ENCODE measurements at regions not wholly inside any gene's neighbourhood (a gene's known extent, or its start where the extent isn't known, plus 50 kb on each side); places are given as distances from the start of the nearest gene placed in this dataset.
"Not testable (repeated sequence)": the region's sequence is repeated elsewhere in the genome, so short reads cannot be mapped to it uniquely, and the experiment has no call there.

DNA sequence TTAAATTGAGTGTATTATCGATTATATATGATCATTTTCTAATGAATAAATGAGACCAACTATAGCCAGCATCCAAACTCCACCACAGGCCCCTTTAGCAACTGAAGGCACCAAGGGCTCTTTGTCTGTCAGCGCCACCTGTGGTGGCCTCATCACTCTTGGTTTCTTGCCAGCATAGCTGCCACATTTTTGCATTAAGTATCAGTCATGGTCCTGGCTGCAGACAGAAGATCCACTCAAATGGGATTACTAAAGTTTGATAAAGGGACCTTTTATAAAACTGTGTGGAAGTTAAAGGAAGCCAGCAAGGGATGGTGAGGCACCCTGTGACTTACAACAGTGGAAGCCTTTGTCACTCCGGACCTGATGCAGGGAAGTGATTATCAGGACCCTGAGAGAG lies 162.9 kb downstream of the C6orf118 start:
- no peak for DNase-seq
- intact Hi-C loops (cut with micrococcal nuclease; ENCODE audit: unreplicated experiment) = no loop called here
- CTCF ChIA-PET = interaction anchor here (0.6 kb wide), 1 partner anchor 1822 kb away, joined by 5 read pairs; no protein-coding TSS in a partner anchor
- TF ChIP-seq, protein P1, sequence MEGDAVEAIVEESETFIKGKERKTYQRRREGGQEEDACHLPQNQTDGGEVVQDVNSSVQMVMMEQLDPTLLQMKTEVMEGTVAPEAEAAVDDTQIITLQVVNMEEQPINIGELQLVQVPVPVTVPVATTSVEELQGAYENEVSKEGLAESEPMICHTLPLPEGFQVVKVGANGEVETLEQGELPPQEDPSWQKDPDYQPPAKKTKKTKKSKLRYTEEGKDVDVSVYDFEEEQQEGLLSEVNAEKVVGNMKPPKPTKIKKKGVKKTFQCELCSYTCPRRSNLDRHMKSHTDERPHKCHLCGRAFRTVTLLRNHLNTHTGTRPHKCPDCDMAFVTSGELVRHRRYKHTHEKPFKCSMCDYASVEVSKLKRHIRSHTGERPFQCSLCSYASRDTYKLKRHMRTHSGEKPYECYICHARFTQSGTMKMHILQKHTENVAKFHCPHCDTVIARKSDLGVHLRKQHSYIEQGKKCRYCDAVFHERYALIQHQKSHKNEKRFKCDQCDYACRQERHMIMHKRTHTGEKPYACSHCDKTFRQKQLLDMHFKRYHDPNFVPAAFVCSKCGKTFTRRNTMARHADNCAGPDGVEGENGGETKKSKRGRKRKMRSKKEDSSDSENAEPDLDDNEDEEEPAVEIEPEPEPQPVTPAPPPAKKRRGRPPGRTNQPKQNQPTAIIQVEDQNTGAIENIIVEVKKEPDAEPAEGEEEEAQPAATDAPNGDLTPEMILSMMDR (IDR thresholded peaks at IDR 0.05; ENCODE audit: unreplicated experiment) = no peak
- H3K4me1 Mint-ChIP-seq (ENCODE audit: low read depth, unreplicated experiment) = no peaks in the 10 kb centered on the region
- no peak overlapping the region for H3K4me3 Mint-ChIP-seq (ENCODE audit: low read depth, unreplicated experiment)
- no TSS peak for BruUV-seq (replicated peaks)
- H3K9me3 Mint-ChIP-seq (ENCODE audit: low read depth, unreplicated experiment) = no peaks in the 10 kb centered on the region
- H3K36me3 Mint-ChIP-seq (ENCODE audit: insufficient read depth, unreplicated experiment) = no peaks in the 10 kb centered on the region
- no peaks in the 10 kb centered on the region for H3K27me3 Mint-ChIP-seq (ENCODE audit: unreplicated experiment)
- H3K27ac Mint-ChIP-seq (ENCODE audit: unreplicated experiment) = no peak overlapping the region

DNA sequence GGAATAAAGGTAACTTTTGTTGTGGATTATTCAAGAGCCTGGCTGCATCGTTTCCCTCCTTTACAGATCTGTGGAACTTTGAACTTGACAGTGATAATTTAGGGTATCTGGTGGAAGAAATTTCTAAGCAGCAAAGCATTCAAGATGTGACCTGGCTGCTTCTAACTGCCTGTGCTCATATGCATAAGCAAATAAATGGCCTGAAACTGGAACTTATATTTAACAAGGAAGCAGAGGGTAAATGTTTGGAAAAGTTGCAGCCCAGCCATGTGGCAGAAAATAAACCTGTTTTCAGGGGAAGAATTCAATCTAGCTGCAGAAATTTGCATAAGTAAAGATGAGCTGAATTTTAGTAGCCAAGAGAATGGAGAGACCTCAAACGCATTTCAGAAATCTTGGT lies 173.5 kb downstream of the C6orf118 start:
- TF ChIP-seq, protein P1 (IDR thresholded peaks at IDR 0.05; ENCODE audit: unreplicated experiment) = no peak
- no TSS peak for BruUV-seq (replicated peaks)
- intact Hi-C loops (cut with micrococcal nuclease; ENCODE audit: unreplicated experiment) = no loop called here
- H3K4me1 Mint-ChIP-seq (ENCODE audit: low read depth, unreplicated experiment) = no peaks in the 10 kb centered on the region
- H3K27ac Mint-ChIP-seq (ENCODE audit: unreplicated experiment) = no peak overlapping the region
- no peaks in the 10 kb centered on the region for H3K36me3 Mint-ChIP-seq (ENCODE audit: insufficient read depth, unreplicated experiment)
- CTCF ChIA-PET = no interaction called here
- no peak overlapping the region for H3K4me3 Mint-ChIP-seq (ENCODE audit: low read depth, unreplicated experiment)
- H3K27me3 Mint-ChIP-seq (ENCODE audit: unreplicated experiment) = no peaks in the 10 kb centered on the region
- peaks cover 9% of the 10 kb centered on the region for H3K9me3 Mint-ChIP-seq (ENCODE audit: low read depth, unreplicated experiment)
- no peak for DNase-seq

DNA sequence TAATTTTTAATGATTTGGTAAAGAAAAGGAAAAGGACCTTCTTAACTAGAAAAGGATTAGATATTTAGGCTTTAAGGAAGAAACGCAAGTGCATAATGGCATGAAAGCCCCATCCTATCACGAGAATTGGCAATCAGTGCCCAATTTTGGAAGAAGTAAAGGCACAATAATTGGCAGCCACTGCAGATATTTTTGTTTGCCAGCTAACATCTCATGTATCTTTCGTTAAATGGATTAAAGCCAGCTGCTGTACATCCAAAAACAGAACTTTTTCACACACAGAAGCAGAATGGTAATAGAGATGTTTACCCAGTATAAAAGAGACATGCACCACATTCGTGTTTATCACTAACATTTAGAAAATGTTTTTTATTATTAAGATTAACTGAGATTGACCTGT lies 180.3 kb downstream of the C6orf118 start:
- H3K36me3 Mint-ChIP-seq (ENCODE audit: insufficient read depth, unreplicated experiment) = no peaks in the 10 kb centered on the region
- no TSS peak for BruUV-seq (replicated peaks)
- no peaks in the 10 kb centered on the region for H3K27me3 Mint-ChIP-seq (ENCODE audit: unreplicated experiment)
- H3K9me3 Mint-ChIP-seq (ENCODE audit: low read depth, unreplicated experiment) = peaks cover 7% of the 10 kb centered on the region
- no peak for DNase-seq
- no peaks in the 10 kb centered on the region for H3K4me1 Mint-ChIP-seq (ENCODE audit: low read depth, unreplicated experiment)
- CTCF ChIA-PET = no interaction called here
- H3K4me3 Mint-ChIP-seq (ENCODE audit: low read depth, unreplicated experiment) = no peak overlapping the region
- TF ChIP-seq, protein P1 (IDR thresholded peaks at IDR 0.05; ENCODE audit: unreplicated experiment) = no peak
- intact Hi-C loops (cut with micrococcal nuclease; ENCODE audit: unreplicated experiment) = no loop called here
- H3K27ac Mint-ChIP-seq (ENCODE audit: unreplicated experiment) = no peak overlapping the region

DNA sequence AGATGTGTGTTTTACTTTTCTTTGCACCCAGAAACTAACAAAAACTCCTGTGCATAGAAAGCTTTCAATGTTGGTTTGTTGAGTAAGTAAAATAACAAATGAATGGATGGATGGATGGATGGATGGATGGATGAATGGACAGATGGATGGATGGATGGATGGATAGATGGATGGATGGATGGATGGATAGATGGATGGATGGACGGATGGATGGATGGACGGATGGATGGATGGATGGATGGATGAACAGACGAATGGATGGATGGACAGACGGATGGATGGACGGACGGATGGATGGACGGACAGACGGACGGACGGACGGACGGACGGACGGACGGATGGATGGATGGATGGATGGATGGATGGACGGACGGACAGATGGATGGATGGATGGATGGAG lies 181.7 kb downstream of the C6orf118 start:
- BruUV-seq (replicated peaks); intact Hi-C loops (cut with micrococcal nuclease; ENCODE audit: unreplicated experiment); H3K27ac Mint-ChIP-seq (ENCODE audit: unreplicated experiment); H3K4me3 Mint-ChIP-seq (ENCODE audit: low read depth, unreplicated experiment); H3K4me1 Mint-ChIP-seq (ENCODE audit: low read depth, unreplicated experiment); H3K27me3 Mint-ChIP-seq (ENCODE audit: unreplicated experiment); DNase-seq; H3K9me3 Mint-ChIP-seq (ENCODE audit: low read depth, unreplicated experiment); H3K36me3 Mint-ChIP-seq (ENCODE audit: insufficient read depth, unreplicated experiment): not testable (repeated sequence)
- CTCF ChIA-PET = interaction anchor here (0.7 kb wide), 1 partner anchor 85 kb away, joined by 4 read pairs; no protein-coding TSS in a partner anchor

DNA sequence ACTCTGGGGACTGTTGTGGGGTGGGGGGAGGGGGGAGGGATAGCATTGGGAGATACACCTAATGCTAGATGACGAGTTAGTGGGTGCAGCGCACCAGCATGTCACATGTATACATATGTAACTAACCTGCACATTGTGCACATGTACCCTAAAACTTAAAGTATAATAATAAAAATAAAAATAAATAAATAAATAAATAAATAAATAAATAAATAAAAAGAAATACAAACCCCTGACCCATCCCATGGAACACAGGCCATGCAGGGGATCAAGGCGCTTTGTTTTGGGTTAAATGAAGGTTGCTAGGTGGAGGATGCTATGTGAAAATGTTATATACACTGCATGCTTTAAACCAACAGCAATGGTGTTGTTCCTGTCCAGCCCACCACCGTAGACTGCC lies 184.7 kb downstream of the C6orf118 start:
- H3K4me3 Mint-ChIP-seq (ENCODE audit: low read depth, unreplicated experiment); DNase-seq; H3K36me3 Mint-ChIP-seq (ENCODE audit: insufficient read depth, unreplicated experiment); intact Hi-C loops (cut with micrococcal nuclease; ENCODE audit: unreplicated experiment); CTCF ChIA-PET; H3K27me3 Mint-ChIP-seq (ENCODE audit: unreplicated experiment); H3K9me3 Mint-ChIP-seq (ENCODE audit: low read depth, unreplicated experiment); H3K4me1 Mint-ChIP-seq (ENCODE audit: low read depth, unreplicated experiment); BruUV-seq (replicated peaks); H3K27ac Mint-ChIP-seq (ENCODE audit: unreplicated experiment): not testable (repeated sequence)
